Stimulated activated CD4-positive, alpha-beta T cell treated with anti-CD3 and anti-CD28 coated beads, Interleukin-12 subunit alpha, Interleukin-12 subunit beta, amount 100 ng/mL, for 24 hours (primary cell): ENCODE measurements at regions not wholly inside any gene's neighbourhood (a gene's known extent, or its start where the extent isn't known, plus 50 kb on each side); places are given as distances from the start of the nearest gene placed in this dataset.
"Not testable (repeated sequence)": the region's sequence is repeated elsewhere in the genome, so short reads cannot be mapped to it uniquely, and the experiment has no call there.

Source experiments
- DNase-seq, 2 experiments: peaks; one replicate each; pipeline ENCODE4 v3.0.0-alpha.2; 2020; ENCODE audit warnings: low read depth in 2 of 2

DNA sequence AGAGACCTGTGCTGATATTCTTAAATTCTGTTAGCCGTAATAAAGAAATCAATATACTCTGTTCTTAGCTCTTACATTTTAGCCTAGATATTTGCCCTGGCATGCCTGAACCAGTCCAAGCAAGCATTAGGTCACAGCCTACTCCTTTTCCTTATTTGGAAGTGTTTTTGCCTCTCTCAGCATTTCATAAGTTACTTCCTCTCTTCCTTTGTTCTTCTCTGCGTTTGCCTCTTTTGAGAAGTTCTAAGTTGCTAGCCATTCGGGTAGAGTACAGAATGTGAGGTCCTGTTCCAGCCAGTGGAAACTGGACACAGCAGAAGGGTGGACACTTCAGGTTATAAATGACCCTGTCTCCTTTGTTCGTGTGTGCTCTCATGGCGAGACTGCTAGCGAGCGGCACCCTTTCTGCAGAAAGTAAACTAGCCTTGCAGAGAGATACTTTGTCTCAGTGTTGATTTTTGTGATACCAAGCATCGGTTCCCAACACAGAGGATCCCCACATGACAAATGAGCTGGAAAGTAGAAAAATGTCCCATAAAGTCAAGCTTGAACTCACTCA, 75.0 kb upstream of the FAM153A start:
- DNase-seq: not testable (repeated sequence)

- not testable (repeated sequence) for DNase-seq
Measured at GRCh38 chr5:177856474-177856873, 73.8 kb upstream of the FAM153A start.

DNA sequence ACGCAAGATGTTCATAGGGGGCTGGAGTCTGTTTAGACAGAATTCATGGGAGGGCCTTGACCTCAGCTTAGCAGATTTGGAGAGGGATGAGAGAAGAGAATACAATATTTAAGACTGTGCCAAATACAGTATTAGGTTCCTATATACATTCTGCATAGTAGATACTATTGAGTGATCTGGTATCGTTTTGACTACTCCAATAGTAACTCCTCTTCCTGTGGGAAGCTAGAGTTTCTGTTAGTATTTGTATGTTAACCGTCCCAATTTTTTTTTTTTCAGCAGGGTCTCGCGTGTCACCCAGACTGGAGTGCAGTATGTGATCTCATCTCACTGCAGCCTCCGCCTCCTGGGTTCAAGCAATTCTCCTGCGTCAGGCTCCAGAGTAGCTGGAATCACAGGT, 65.2 kb upstream of the FAM153A start:
- DNase-seq: not testable (repeated sequence)

DNA sequence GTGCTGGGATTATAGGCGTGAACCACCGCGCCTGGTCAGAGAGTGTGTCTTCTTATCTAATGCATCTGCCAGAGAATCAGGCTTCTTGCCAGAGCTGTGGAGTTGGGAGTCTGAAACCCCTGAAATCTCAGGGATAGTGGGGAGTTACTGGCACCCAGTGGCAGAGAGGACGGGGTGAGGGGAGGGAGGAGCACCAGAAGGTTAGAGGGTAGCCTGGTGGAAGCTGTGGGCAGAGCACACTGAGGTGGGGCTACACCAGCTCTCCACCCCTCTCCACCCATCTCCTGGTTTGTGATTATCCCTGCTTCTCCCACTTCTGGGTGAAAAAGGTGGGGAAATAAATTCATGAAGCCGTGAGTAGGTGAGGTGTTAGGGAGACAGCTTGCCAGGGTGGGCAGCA, 63.9 kb upstream of the FAM153A start:
- not testable (repeated sequence) for DNase-seq

- DNase-seq: not testable (repeated sequence)
Measured at GRCh38 chr5:177845906-177846305, 63.2 kb upstream of the FAM153A start.

DNA sequence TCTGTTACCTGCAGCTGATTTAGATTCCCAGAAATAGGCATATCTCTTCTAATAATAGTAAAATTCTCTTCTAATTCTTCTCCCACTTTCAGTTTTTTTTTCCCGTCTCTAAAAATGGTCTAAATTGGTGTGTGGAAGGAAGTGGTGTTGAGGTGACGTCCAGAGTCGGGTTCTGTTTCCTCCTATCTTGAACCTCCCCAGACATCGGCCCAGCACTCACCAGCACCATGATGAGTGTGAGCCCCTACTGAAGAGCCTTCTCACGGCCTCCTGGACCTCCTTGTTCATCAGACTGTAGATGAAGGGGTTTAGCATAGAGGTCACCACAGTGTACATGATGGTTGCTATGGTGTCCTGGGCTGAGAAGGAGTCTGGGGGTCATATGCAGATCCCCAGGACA, 53.5 kb upstream of the FAM153A start:
- not testable (repeated sequence) for DNase-seq
